Left renal cortex interstitium (tissue), 4 donors: ENCODE measurements at regions not wholly inside any gene's neighbourhood (a gene's known extent, or its start where the extent isn't known, plus 50 kb on each side); places are given as distances from the start of the nearest gene placed in this dataset.
A peak's percentile ranks its signal among the peaks of the same experiment; 100 is the strongest.
"Not testable (repeated sequence)": the region's sequence is repeated elsewhere in the genome, so short reads cannot be mapped to it uniquely, and the experiment has no call there.

Source experiments
- DNase-seq, 4 donors: peaks; one replicate each; pipeline ENCODE4 v3.0.0-alpha.2; 2013; ENCODE audit warnings: low read depth in 4 of 4, low spot score in 2 of 4, missing footprints in 1 of 4

DNA sequence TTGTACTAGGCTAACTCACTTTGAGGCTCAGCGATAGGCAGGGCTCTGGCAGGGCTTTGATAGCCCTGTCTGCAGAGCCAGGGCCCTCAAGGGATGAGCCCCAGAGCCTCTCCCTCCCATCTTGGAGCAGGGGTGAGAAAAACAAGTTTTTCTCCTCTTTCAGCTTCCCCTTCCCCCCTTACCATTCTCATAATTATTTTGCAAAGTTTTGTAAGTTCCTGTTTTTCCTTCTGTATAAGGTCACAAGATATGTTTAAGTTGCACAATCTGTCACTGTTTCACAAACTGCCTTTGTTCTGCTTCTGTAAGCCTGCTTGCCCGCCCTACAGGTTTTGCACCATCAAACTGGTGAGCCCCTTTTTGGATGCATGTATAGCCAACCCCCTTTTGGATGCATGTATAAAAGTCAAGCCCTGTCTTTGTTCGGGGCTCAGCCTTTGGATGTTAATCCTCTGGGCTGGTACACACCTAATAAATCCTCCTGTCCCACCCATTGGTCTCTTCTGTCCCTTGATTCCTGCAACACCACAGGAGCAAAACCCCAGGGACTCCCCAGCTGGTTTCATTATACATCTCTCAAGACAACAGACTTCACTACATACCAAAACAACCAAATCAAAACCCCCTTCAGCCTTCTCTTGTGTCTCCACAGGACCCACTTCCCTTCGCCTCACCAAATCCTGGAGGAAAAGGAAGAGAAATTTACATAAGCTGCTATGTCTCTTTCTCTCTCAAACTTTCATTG, 52.5 kb upstream of the RESF1 start:
- DNase-seq: no peak

DNA sequence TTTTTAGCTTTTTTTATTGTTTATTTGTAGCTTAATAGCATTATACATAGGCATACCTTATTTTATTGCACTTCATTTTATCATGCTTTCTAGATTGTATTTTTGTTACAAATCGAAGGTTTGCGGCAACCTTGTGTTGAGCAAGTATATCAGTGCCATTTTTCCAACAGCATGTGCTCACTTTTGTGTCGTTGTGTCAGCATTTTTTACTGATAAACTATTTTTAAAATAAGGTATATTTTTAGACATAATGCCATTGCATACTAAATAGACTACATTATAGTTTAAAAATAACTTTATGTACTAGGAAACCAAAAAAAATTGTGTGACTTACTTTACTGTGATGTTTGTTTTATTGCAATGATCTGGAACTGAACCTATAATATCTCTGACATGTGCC, 56.2 kb upstream of the RESF1 start:
- DNase-seq: no peak

GRCh38 chr12:31900271-31900670, 58.9 kb upstream of the RESF1 start:
- DNase-seq: no peak

- DNase-seq: no peak
These were observed 60.1 kb upstream of the RESF1 start for GRCh38 chr12:31899109-31899508.

DNA sequence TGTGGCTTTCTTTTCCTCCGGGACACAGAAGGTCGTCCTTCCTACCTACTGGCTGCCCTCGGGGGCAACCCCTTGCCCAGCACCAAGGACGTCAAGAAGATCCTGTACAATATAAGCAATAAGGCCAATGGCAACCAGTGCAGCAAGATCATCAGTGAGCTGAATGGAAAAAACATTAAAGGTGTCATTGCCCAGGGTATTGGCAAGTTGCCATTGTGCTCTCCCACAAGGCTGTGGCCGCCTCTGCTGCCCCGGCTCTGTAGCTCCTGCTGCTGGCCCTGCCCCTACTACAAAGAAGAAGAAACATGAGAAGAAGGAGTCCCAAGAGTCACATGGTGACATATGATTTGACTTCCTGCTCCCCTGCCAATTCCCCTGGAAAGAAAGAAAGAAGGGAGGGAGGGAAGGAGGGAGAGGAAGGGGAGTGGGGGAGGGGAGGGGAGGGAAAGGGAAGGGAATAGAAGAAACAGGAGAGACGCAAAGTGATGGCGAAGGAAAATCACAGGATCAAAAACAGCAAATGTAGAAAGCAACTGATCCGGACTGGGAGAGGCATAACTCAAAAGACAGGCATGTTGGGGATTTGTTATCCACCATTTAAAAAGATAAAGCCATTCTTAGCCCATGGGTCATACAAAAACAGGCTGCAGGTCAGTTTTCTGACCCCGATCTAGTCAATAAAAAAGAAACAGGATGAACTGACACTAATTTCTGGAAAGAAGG, 61.3 kb upstream of the RESF1 start:
- peak in 1 of 4 donors; percentile 19 for DNase-seq

GRCh38 chr12:31897092-31897491, 62.1 kb upstream of the RESF1 start:
- DNase-seq: not testable (repeated sequence)

- no peak for DNase-seq
These were observed 62.6 kb upstream of the RESF1 start for GRCh38 chr12:31896514-31897039.

- no peak for DNase-seq
These were observed 63.6 kb upstream of the RESF1 start for GRCh38 chr12:31895449-31896150.

GRCh38 chr12:31890295-31891285, 68.6 kb upstream of the RESF1 start:
- no peak for DNase-seq

- DNase-seq: no peak
These were observed 72.0 kb upstream of the RESF1 start for GRCh38 chr12:31887109-31887811.

DNA sequence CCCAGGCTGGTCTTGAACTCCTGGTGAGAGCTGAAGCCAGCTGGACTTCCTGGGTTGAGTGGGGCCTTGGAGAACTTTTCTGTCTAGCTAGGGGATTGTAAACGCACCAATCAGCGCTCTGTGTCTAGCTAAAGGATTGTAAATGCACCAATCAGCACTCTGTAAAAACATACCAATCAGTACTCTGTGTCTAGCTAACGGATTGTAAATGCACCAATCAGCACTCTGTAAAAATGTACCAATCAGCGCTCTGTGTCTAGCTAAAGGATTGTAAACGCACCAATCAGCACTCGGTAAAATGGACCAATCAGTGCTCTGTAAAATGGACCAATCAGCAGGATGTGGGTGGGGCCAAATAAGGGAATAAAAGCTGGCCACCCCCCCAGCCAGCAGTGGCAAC, 76.5 kb upstream of the RESF1 start:
- not testable (repeated sequence) for DNase-seq

GRCh38 chr12:31880340-31880739, 78.9 kb upstream of the RESF1 start:
- no peak for DNase-seq

DNA sequence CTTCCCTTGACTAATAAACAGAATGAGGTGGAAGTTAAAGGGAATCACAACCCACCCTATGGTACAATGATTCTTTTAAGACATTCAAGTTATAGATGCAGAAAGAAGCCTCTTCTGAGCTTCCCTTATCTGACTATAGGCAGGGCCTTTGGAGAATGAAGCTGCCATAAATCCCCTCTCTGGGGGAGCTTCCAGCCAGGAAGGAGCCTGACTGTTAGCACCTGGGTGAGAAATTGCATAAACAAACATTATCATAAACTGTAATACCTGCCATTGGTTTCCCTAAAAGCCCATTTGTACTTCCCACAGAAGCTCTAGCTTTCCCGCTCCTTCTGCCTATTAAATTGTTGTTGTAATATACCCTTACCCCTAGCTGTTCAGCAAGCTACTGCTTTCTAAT, 81.3 kb upstream of the RESF1 start:
- no peak for DNase-seq

- peak in 1 of 4 donors; percentile 47 for DNase-seq
These were observed 82.4 kb upstream of the RESF1 start for GRCh38 chr12:31876568-31877424.

GRCh38 chr12:31875609-31875964, 83.6 kb upstream of the RESF1 start:
- no peak for DNase-seq

DNA sequence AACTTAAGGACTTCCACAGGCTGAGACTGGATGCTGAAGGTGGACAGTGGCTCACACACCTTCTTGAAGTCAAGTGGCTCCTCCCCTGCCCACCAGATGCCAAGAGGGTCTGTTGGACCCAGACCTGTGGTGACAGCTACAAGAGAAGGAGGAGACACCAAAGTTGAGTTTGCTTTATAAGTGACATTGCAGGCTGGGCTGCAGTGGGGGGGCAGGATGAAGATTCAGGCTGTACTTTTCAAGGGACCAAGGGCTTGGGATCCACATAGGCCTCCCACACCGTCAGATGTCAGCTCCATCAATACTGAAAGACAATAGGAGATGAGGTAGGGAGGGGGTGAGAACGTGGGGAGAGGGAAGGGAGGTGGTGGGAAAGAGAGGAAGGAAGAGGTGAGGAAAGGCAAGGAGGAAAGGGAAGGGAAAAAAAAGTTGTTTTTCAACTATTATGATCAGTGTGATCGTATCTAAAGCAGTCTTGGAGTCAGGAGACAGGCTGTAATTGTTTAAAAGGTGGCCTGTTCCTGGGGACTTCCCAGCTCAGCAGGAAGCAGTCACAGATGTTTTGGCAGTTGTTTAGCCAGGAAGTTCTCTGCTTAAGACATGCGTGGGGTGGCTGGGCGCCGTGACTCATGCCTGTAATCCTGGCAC, 84.1 kb upstream of the RESF1 start:
- DNase-seq: no peak

DNA sequence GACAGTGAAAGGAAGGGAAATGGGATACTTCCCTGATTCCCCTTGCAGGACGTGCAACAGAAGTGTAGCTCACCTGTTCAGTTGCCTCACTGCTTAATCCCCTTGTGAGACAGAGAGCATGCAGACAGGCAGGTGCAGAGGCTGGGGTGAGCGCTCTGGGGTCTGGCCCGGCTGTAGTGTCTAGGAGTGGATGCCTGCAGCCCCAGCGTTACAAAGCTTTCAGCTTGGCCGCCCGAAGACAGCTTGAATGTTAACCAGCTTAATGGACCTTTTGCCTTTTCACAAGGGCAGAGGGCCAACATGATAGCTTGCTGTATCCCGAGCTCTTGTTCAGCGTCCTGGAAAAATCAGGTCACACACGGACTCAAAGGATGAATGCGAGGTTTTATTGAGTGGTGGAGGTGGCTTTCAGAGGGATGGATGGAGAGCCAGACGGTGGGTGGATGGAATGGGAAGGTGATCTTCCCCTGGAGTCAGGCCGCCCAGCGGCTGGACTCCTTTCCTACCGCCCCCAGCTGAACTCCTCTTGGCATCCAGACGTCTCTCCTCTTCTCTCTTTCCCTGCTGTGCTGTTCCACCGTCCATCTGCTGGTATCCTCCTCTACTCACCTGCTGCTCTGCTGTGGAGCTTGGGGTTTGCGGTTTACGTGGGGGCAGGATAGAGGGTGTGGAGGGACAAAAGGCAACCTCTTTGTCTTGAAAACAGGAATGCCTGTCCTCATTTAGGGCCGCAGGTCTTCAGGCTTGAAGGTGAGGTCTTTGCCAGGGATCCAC, 86.2 kb upstream of the RESF1 start:
- DNase-seq: no peak
